ENCODE measurements at regions not wholly inside any gene's neighbourhood (a gene's known extent, or its start where the extent isn't known, plus 50 kb on each side); places are given as distances from the start of the nearest gene placed in this dataset.

DNA sequence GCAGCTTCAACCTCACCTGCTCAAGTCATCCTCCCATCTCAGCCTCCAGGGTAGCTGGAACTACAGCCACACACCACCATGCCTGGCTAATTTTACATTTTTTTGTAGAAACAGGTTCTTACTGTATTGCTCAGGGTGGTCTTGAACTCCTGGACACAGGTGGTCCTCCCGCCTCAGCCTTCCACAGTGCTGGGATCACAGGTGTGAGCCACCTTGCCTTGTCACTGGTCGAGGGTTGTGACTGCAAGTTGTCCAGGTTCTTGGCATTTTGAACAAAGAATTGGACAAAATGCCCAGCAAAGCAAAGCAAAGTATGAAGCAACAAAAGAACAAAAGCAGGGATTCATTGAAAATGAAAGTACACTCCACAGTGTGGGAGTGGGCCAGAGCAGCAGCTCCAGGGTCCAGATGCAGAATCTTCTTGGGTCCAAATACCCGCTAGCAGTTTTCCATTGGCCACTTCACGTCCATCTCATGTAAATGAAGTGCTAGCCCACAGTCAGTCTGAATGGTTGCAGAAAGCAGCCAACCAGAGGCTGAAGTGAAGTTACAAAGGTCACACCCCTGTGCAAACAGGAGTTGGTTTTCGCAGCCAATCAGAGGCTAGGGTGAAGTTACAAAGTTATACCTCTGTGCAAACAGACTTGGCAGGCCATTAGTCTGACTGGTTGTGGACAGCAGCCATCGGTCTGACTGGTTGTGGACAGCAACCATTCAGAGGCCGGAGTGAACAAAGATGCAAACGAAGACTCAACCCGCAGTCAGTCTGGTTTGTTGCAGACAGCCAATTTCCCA, 109.5 kb upstream of the KIF26B start:
- TF ChIP-seq POLR2A (IDR thresholded peaks at IDR 0.05; ENCODE audit: low read depth, low read length) (no peak), JUN (IDR thresholded peaks at IDR 0.05; ENCODE audit: borderline replicate concordance, insufficient read depth, insufficient read length, low read depth) (no peak), POLR2AphosphoS5 (IDR thresholded peaks at IDR 0.05; ENCODE audit: insufficient read depth, low read depth, low read length) (no peak), MYC (IDR thresholded peaks at IDR 0.05; ENCODE audit: low read depth, low read length) (no peak), EZH2 (IDR thresholded peaks at IDR 0.05; ENCODE audit: borderline replicate concordance, low read depth, low read length, severe bottlenecking) (no peak), GATA2 (IDR thresholded peaks at IDR 0.05; ENCODE audit: insufficient read depth, insufficient read length, low read depth, low read length) (no peak)
- TF ChIP-seq, protein P1, sequence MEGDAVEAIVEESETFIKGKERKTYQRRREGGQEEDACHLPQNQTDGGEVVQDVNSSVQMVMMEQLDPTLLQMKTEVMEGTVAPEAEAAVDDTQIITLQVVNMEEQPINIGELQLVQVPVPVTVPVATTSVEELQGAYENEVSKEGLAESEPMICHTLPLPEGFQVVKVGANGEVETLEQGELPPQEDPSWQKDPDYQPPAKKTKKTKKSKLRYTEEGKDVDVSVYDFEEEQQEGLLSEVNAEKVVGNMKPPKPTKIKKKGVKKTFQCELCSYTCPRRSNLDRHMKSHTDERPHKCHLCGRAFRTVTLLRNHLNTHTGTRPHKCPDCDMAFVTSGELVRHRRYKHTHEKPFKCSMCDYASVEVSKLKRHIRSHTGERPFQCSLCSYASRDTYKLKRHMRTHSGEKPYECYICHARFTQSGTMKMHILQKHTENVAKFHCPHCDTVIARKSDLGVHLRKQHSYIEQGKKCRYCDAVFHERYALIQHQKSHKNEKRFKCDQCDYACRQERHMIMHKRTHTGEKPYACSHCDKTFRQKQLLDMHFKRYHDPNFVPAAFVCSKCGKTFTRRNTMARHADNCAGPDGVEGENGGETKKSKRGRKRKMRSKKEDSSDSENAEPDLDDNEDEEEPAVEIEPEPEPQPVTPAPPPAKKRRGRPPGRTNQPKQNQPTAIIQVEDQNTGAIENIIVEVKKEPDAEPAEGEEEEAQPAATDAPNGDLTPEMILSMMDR (IDR thresholded peaks at IDR 0.05; ENCODE audit: extremely low read depth in 1 of 2, insufficient read depth in 1 of 2, low read depth in 1 of 2, low read length in 2 of 2), result no peak
- TF ChIP-seq, protein P2, sequence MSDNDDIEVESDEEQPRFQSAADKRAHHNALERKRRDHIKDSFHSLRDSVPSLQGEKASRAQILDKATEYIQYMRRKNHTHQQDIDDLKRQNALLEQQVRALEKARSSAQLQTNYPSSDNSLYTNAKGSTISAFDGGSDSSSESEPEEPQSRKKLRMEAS (IDR thresholded peaks at IDR 0.05; ENCODE audit: insufficient read depth, insufficient read length), result no peak
